ENCODE measurements at regions not wholly inside any gene's neighbourhood (a gene's known extent, or its start where the extent isn't known, plus 50 kb on each side); places are given as distances from the start of the nearest gene placed in this dataset.

DNA sequence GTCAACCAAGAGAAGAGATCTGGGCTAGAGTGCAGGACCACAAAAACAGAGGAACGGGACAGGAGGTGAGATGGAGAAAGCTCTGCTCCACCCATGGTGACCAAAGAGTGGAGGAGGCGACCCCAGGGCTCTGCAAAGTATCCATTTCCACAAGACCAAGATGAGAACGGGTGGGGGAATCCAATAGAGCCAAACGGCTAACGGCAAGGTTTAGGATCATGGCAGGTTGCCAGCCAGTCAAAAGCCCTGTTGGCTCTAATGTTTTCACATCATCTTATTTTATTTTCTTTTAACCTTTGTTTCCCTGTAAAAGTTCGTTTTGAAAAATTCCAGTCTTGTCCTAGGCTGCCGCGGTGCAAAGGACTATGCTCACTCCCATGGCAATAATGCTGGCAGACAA is 52.1 kb upstream of the CHST1 start:
- TF ChIP-seq, protein P1, sequence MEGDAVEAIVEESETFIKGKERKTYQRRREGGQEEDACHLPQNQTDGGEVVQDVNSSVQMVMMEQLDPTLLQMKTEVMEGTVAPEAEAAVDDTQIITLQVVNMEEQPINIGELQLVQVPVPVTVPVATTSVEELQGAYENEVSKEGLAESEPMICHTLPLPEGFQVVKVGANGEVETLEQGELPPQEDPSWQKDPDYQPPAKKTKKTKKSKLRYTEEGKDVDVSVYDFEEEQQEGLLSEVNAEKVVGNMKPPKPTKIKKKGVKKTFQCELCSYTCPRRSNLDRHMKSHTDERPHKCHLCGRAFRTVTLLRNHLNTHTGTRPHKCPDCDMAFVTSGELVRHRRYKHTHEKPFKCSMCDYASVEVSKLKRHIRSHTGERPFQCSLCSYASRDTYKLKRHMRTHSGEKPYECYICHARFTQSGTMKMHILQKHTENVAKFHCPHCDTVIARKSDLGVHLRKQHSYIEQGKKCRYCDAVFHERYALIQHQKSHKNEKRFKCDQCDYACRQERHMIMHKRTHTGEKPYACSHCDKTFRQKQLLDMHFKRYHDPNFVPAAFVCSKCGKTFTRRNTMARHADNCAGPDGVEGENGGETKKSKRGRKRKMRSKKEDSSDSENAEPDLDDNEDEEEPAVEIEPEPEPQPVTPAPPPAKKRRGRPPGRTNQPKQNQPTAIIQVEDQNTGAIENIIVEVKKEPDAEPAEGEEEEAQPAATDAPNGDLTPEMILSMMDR (IDR thresholded peaks at IDR 0.05): no peak
- TF ChIP-seq POLR2A (IDR thresholded peaks at IDR 0.05): no peak
